NB4 (cell line): ENCODE measurements at regions not wholly inside any gene's neighbourhood (a gene's known extent, or its start where the extent isn't known, plus 50 kb on each side); places are given as distances from the start of the nearest gene placed in this dataset.

Experiments used
- POLR2A ChIP-seq: IDR thresholded peaks from 2 replicates; pipeline ENCODE4 v1.6.1; 2011; ENCODE audit warnings: mild to moderate bottlenecking; ENCODE audit not compliant: insufficient read length; ENCODE audit errors: extremely low read depth
- TF ChIP-seq, protein P1 (sequence below): IDR thresholded peaks from one replicate; pipeline ENCODE4 v1.5.1; 2012; ENCODE audit warnings: low read depth, low read length
- TF ChIP-seq, protein P2 (sequence below): IDR thresholded peaks from 2 replicates; pipeline ENCODE4 v1.6.1; 2011; ENCODE audit warnings: low read depth, low read length

DNA sequence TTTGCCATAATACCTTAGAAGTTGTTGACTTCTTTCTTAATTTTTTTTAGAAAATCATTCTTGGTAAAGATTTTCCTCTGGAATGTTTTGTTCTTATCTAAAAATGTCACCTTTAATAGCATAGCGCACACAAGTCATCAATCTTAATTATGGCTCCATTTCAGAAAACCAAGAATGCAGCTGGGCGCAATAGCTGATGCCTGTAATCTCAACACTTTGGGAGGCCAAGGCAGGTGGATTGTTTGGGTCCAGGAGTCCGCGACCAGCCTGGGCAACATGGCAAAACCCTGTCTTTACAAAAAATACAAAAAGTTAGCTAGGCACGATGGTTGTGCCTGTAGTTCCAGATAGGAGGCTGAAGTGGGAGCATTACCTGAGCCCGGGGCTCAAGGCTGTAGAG is 125.6 kb upstream of the EOMES start:
- TF ChIP-seq, protein P1, sequence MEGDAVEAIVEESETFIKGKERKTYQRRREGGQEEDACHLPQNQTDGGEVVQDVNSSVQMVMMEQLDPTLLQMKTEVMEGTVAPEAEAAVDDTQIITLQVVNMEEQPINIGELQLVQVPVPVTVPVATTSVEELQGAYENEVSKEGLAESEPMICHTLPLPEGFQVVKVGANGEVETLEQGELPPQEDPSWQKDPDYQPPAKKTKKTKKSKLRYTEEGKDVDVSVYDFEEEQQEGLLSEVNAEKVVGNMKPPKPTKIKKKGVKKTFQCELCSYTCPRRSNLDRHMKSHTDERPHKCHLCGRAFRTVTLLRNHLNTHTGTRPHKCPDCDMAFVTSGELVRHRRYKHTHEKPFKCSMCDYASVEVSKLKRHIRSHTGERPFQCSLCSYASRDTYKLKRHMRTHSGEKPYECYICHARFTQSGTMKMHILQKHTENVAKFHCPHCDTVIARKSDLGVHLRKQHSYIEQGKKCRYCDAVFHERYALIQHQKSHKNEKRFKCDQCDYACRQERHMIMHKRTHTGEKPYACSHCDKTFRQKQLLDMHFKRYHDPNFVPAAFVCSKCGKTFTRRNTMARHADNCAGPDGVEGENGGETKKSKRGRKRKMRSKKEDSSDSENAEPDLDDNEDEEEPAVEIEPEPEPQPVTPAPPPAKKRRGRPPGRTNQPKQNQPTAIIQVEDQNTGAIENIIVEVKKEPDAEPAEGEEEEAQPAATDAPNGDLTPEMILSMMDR = no peak
- TF ChIP-seq POLR2A = no peak
- TF ChIP-seq, protein P2, sequence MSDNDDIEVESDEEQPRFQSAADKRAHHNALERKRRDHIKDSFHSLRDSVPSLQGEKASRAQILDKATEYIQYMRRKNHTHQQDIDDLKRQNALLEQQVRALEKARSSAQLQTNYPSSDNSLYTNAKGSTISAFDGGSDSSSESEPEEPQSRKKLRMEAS = no peak
